Upper lobe of left lung (tissue), 4 donors: ENCODE measurements at regions not wholly inside any gene's neighbourhood (a gene's known extent, or its start where the extent isn't known, plus 50 kb on each side); places are given as distances from the start of the nearest gene placed in this dataset.

Experiments used
- EP300 ChIP-seq, 4 donors: sonication (generic); formaldehyde crosslinking; IDR thresholded peaks; one replicate each; pipeline ENCODE4 v1.5.1; 2017; ENCODE audit warnings: antibody characterized with exemption in 4 of 4, control low read depth in 2 of 4
- TF ChIP-seq, protein P1 (sequence below), 6 experiments: fragments of 450-650 bp in 4 of 6; fragments of 200-600 bp in 2 of 6; sonication (generic) in 2 of 6; IDR thresholded peaks; one replicate each; pipeline ENCODE4 v1.5.1; 2016 to 2019; ENCODE audit warnings: antibody characterized with exemption in 6 of 6

DNA sequence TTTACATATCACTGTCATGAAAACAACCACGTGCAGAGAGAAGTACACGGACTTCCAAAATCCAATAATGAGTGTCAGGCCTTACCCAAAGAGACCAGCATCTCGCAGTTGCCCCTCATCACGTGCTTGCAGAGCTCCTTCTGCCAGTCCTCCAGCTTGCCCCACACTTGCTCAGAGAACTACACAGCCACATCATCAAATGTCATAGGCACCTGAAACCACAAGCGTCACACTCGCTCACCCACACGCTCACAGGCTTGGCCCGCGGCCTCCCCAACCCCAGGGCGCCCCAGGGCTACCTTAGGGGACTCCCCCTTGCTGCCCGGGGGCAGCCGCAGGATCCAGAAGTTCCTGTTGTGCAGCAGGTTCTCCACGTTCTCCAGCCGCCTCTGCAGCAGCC is 123.4 kb upstream of the ZNF746 start:
- TF ChIP-seq, protein P1, sequence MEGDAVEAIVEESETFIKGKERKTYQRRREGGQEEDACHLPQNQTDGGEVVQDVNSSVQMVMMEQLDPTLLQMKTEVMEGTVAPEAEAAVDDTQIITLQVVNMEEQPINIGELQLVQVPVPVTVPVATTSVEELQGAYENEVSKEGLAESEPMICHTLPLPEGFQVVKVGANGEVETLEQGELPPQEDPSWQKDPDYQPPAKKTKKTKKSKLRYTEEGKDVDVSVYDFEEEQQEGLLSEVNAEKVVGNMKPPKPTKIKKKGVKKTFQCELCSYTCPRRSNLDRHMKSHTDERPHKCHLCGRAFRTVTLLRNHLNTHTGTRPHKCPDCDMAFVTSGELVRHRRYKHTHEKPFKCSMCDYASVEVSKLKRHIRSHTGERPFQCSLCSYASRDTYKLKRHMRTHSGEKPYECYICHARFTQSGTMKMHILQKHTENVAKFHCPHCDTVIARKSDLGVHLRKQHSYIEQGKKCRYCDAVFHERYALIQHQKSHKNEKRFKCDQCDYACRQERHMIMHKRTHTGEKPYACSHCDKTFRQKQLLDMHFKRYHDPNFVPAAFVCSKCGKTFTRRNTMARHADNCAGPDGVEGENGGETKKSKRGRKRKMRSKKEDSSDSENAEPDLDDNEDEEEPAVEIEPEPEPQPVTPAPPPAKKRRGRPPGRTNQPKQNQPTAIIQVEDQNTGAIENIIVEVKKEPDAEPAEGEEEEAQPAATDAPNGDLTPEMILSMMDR (IDR thresholded peaks at IDR 0.05) = no peak
- TF ChIP-seq EP300 (IDR thresholded peaks at IDR 0.05) = no peak
